ENCODE measurements at regions not wholly inside any gene's neighbourhood (a gene's known extent, or its start where the extent isn't known, plus 50 kb on each side); places are given as distances from the start of the nearest gene placed in this dataset.

- no peak for DNase-seq (ENCODE audit: low spot score)
Observed at GRCh38 chr2:193332941-193333340, 1138.2 kb upstream of the TMEFF2 start.

DNA sequence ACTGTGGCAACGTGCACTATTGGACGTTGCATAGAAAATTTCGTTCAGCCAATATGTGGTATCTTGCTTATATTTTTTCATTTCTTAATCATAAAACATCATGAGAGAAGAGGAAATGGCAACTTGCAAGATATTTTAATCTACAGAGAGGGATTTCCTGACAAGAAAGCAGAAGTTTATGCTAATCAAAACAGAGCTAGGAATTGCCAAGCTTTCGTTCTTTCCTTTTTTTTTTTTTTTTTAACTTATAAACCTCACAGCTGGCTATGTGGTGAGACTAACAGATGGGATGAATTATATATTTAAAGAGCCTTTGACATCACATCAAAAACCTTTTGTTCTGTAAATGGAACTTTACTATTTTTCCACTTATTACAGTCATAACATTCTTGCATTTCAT, 1136.9 kb upstream of the TMEFF2 start:
- DNase-seq (ENCODE audit: low spot score): no peak

DNA sequence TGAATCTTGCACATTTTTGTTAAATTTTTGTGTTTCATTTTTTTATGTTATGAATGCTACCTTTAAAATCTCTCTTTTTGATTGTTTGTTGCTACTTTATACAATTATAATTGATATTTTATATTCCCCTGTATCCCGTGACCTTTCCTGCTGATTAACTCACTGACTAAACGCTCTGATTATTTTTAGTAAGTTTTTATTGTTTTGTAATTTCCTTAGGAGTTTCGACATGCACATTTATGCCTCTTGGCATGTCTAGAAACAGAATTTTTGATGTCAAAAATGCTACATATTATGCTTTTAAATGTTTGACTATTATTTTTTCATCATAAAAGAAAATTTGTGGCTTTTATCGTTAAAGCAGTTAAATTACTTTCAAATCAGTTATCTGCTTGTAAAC, 1131.6 kb upstream of the TMEFF2 start:
- DNase-seq (ENCODE audit: low spot score): no peak

DNA sequence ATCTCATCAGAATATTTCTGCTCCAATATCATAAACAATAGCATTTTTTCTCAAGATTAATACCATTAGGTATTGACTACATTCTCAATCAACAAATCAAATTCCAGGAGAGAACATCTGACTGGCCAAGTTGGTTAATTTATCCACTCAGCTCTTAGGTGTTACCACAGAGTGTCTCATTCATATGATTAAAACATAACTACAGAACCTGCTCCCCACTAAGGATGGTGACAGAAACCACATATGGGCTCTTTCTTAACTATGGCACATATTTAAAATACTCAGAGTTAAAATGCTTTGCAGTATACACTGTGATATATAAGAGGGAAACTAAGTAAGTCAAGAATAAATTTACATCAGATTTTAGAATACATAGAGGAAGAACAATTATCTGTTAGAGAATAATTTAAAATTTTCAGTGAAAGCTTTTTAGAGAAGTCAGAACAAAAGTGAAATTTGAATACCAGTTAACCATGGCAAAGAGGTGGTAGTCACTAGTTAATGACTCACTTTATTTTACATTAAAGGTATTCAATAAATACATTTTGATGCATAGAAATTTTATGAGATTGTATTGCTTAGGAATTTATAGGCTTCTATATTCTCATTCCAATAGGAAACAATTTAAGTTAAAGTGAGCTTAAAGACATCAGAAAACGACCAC, 1120.8 kb upstream of the TMEFF2 start:
- DNase-seq (ENCODE audit: low spot score): no peak

DNA sequence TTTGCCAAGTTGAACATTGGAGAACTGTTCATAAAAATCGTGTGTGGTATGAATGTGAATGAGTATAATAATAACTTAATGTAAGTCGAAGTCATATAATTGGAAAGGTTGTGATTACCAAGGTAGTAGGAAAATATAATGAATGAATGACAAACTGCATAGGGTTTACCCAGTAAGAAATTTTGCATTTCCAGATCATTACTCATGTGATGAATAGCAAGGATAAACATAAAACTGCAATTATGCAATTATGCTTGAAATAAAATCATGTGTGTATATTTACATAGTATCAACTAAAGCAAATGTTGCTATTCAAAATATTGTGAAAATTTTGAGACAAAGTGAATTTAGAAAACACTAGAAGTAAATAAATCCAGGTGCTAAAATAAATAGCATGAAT, 1108.7 kb upstream of the TMEFF2 start:
- no peak for DNase-seq (ENCODE audit: low spot score)

DNA sequence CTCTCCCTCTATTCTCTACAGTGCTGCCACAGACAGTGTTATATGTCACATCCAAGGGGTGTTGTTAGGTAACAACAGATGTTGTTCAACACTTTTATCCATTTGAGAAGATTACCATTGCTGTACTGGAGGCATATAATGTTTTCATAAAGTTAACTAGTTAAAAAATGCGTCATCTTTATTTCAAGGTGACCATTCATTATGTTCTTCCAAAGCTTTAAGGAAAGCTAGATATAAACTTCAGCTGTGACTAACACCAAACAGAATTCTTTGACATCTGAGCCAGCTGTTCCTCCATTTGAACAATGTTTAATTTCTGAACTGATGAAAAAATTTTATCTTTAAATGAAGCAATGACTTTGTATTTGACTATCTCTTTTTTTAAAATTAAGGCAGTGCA, 1099.6 kb upstream of the TMEFF2 start:
- DNase-seq (ENCODE audit: low spot score): no peak

DNA sequence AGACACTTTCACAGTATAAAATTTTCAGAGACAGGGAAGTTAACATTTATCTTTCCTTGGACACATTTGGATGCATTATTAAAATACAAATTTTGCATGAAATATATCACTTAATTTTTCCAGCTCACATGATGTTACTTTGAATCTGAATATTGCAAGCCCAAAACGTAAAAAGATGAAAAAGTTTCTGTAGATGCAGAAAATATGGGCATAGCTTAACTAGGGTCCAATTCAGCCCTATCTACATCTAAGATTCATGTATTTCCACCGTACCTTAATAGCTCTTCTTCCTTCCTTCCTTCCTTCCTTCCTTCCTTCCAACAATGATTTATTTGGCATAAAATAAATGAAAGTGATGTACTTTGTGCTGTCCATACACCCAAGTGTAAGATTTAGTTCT, 1084.6 kb upstream of the TMEFF2 start:
- no peak for DNase-seq (ENCODE audit: low spot score)

- no peak for DNase-seq (ENCODE audit: low spot score)
Observed at GRCh38 chr2:193276988-193277387, 1082.3 kb upstream of the TMEFF2 start.

DNA sequence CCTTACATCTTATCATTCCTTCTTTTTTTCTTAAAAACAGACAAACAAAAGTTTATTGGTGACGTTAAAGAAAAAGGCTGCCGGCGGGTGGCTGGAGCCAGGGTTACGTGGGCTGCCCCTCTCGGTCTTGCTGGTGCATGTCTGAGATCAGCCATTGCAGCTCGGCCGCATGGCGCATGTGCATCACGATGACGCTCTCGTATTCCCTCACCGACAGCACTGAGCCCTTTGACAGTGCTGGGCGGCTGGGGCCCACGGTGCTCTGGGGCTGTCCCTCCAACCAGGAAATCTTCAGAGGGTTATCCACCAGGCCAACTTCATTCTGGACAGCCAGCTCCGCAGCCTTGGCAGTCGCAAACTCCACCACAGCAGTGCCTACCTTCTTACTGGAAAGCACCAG, 1081.8 kb upstream of the TMEFF2 start:
- DNase-seq (ENCODE audit: low spot score): no peak

- no peak for DNase-seq (ENCODE audit: low spot score)
Observed at GRCh38 chr2:193276069-193276468, 1081.3 kb upstream of the TMEFF2 start.

- DNase-seq (ENCODE audit: low spot score): no peak
Observed at GRCh38 chr2:193272011-193272410, 1077.3 kb upstream of the TMEFF2 start.

- no peak for DNase-seq (ENCODE audit: low spot score)
Observed at GRCh38 chr2:193270816-193271215, 1076.1 kb upstream of the TMEFF2 start.

- no peak for DNase-seq (ENCODE audit: low spot score)
Observed at GRCh38 chr2:193267496-193268002, 1072.8 kb upstream of the TMEFF2 start.

DNA sequence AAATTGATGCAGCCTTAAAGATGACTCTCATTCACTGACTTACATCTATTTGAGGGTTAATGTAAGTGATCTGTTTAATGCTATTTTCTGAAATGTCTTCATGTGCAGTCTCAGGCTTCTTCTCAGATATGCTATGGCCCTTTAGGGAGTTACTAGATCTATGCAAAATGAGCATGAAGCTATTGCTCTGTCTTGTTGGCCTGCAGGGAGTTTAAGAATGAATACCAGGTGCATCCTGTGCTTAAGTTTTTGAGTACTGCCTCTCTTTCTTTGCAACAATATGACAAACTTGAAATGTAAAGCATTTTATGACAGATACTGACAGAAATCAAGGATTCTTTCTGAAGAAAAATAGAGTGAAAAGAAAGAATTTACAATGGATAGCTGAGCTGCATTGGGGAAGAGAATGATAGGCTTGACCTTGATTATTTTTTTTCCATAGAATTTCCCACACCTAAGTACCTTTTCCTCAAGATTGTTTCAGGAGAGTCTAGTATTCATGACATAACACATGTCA, 1058.3 kb upstream of the TMEFF2 start:
- DNase-seq (ENCODE audit: low spot score): no peak

- no peak for DNase-seq (ENCODE audit: low spot score)
Observed at GRCh38 chr2:193251909-193252308, 1057.2 kb upstream of the TMEFF2 start.

- no peak for DNase-seq (ENCODE audit: low spot score)
Observed at GRCh38 chr2:193250389-193250788, 1055.7 kb upstream of the TMEFF2 start.

- no peak for DNase-seq (ENCODE audit: low spot score)
Observed at GRCh38 chr2:193240752-193241151, 1046.0 kb upstream of the TMEFF2 start.

GRCh38 chr2:193231634-193232033, 1036.9 kb upstream of the TMEFF2 start:
- no peak for DNase-seq (ENCODE audit: low spot score)

DNA sequence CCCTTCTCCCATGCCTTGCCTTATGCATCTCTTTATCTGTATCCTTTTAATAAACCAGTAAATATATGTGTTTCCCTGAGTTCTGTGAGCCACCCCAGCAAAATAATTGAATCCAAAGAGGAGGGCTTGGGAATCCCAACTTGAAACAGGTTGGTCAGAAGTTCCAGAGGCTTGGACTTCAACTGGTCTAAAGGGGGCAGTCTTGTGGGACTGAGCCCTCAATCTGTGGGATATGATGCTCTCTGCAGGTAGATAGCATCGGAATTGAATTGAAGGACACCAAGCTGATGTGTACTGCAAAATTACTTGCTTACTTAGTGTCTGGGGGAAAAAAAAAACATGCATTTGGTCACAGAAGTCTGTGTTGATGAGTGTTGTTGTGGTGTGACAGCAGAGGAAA, 1033.5 kb upstream of the TMEFF2 start:
- DNase-seq (ENCODE audit: low spot score): no peak

- no peak for DNase-seq (ENCODE audit: low spot score)
Observed at GRCh38 chr2:193222454-193222853, 1027.7 kb upstream of the TMEFF2 start.

DNA sequence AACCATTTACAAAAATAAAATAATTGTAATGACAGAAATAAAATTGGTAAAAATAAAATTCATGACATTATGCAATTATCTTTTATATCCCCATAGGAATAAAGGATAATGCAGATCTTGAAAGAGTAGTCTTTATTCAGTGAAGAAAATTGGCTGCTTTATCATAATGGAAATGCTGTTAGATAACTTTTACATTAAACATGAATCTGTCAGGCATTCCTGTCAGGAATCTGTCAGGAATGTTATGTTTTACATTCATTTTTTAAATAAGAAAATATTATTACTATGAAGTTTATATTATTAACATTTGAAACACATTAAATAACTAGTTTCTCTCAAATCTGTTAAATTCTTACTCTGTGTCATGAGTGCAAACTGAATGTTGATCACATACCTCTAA, 1024.7 kb upstream of the TMEFF2 start:
- no peak for DNase-seq (ENCODE audit: low spot score)

DNA sequence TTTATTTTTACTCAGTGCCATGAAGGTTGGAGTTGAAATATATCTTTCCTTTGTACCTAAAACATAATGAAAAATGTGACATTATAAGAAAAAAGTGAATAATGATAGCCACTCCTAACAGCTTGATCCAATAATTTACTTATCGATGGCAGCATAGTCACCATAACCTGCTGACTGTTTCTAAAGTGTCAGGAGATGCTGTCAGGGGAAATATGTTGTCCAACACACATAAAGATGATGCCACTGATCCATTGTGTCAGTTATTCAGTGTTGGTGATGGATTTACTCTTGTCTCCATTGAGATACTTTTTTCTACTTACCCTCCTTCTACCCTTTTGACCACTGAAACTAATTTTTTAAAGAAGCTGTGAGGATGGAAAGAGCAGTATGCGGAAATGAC, 1006.9 kb upstream of the TMEFF2 start:
- no peak for DNase-seq (ENCODE audit: low spot score)

DNA sequence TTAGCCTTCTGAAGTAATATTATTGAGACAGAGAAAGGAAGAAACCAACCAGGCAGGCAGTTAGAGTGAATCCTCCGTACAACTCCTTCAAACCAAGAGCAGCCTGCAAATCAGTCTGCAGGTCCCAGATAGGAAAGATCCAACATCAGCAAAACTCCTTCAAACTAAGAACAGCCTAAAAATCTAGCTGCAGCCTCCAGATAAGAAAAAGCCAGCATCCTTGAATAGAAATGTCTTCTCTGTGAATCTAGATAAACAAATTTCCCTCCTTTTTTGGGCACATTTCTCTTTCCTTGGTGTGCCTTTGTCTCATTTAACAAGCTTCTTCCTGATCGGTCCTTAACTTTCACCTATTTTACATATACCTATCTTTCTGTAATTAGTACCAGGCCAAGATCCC, 1004.6 kb upstream of the TMEFF2 start:
- no peak for DNase-seq (ENCODE audit: low spot score)

GRCh38 chr2:193187816-193188215, 993.1 kb upstream of the TMEFF2 start:
- DNase-seq (ENCODE audit: low spot score): no peak

All from CD4-positive, alpha-beta T cell treated with Interleukin-6 at 100 ng/mL for 8 hours (primary cell).